GM12872 (cell line): ENCODE measurements at regions not wholly inside any gene's neighbourhood (a gene's known extent, or its start where the extent isn't known, plus 50 kb on each side); places are given as distances from the start of the nearest gene placed in this dataset.

ENCODE experiments used
- CTCF ChIP-seq: IDR thresholded peaks from 3 replicates; pipeline ENCODE4 v1.5.1; 2011; ENCODE audit warnings: low read depth, mild to moderate bottlenecking, low read length, moderate library complexity; ENCODE audit not compliant: insufficient read depth

- TF ChIP-seq CTCF, result no peak
These were observed 398.3 kb downstream of the PRDM5 start for GRCh38 chr4:120524237-120524636.

- TF ChIP-seq CTCF, result no peak
These were observed 401.8 kb downstream of the PRDM5 start for GRCh38 chr4:120520761-120521160.

- TF ChIP-seq CTCF, result no peak
These were observed 404.6 kb downstream of the PRDM5 start for GRCh38 chr4:120517966-120518365.

- TF ChIP-seq CTCF, result no peak
These were observed 412.8 kb downstream of the PRDM5 start for GRCh38 chr4:120509719-120510118.

GRCh38 chr4:120509222-120509621, 413.3 kb downstream of the PRDM5 start:
- no peak for TF ChIP-seq CTCF

- no peak for TF ChIP-seq CTCF
These were observed 414.5 kb downstream of the PRDM5 start for GRCh38 chr4:120508036-120508435.

GRCh38 chr4:120506536-120506935, 416.0 kb downstream of the PRDM5 start:
- no peak for TF ChIP-seq CTCF

GRCh38 chr4:120498678-120499077, 423.8 kb downstream of the PRDM5 start:
- TF ChIP-seq CTCF, result no peak
